Keratinocyte (primary cell): ENCODE measurements at regions not wholly inside any gene's neighbourhood (a gene's known extent, or its start where the extent isn't known, plus 50 kb on each side); places are given as distances from the start of the nearest gene placed in this dataset.

Source experiments
- DNase-seq: peaks from one replicate; pipeline ENCODE4 v3.0.0-alpha.2; 2011; ENCODE audit warnings: low read depth, missing footprints, low spot score
- FAIRE-seq: peaks from 2 replicates; lab custom pipeline; 2011; peaks lifted over from hg19 to GRCh38; lab: Jason Lieb, UNC
- H2AFZ ChIP-seq: 2 replicates; pipeline ENCODE4 v1.6.0; 2012; ENCODE audit warnings: low read length, control low read depth, inconsistent platforms; ENCODE audit not compliant: control insufficient read depth
- H3K27ac ChIP-seq: 2 replicates; pipeline ENCODE4 v1.5.1; 2011; ENCODE audit warnings: low read length; ENCODE audit not compliant: control insufficient read depth, insufficient read depth
- H3K27me3 ChIP-seq: 3 replicates; pipeline ENCODE4 v1.6.0; 2011; ENCODE audit warnings: low read length; ENCODE audit not compliant: control insufficient read depth, insufficient read depth; ENCODE audit errors: extremely low read depth
- H3K36me3 ChIP-seq, 2 experiments: 2 replicates in 1 of 2; 3 replicates in 1 of 2; pipeline ENCODE4 v1.5.1; 2011; ENCODE audit warnings: low read length in 2 of 2, mild to moderate bottlenecking in 1 of 2; ENCODE audit not compliant: control insufficient read depth in 2 of 2, insufficient read depth in 2 of 2; ENCODE audit errors: extremely low read depth in 1 of 2
- H3K4me1 ChIP-seq: 3 replicates; pipeline ENCODE4 v1.5.1; 2011; ENCODE audit warnings: low read length; ENCODE audit not compliant: control insufficient read depth, insufficient read depth; ENCODE audit errors: extremely low read depth
- H3K4me2 ChIP-seq: 3 replicates; pipeline ENCODE4 v1.6.0; 2011; ENCODE audit warnings: low read depth, low read length; ENCODE audit not compliant: control insufficient read depth, insufficient read depth; ENCODE audit errors: extremely low read depth
- H3K4me3 ChIP-seq, 3 experiments: fragments of 200-600 bp in 1 of 3; sonication (generic) in 1 of 3; 2 replicates in 2 of 3; 3 replicates in 1 of 3; pipeline ENCODE4 v1.5.1; 2011 to 2016; ENCODE audit warnings: low read length in 3 of 3, mild to moderate bottlenecking in 3 of 3, control low read depth in 2 of 3, inconsistent platforms in 1 of 3, low read depth in 1 of 3, mixed read lengths in 1 of 3, mixed run types in 1 of 3, moderate library complexity in 1 of 3; ENCODE audit not compliant: control insufficient read depth in 2 of 3, insufficient read depth in 2 of 3; ENCODE audit errors: extremely low read depth in 1 of 3
- H3K79me2 ChIP-seq: 2 replicates; pipeline ENCODE4 v1.6.0; 2012; ENCODE audit warnings: low read length; ENCODE audit not compliant: control insufficient read depth, insufficient read depth
- H3K9ac ChIP-seq: 3 replicates; pipeline ENCODE4 v1.6.0; 2011; ENCODE audit warnings: low read length; ENCODE audit not compliant: control insufficient read depth, insufficient read depth; ENCODE audit errors: extremely low read depth
- H3K9me1 ChIP-seq: 3 replicates; pipeline ENCODE4 v1.6.0; 2011; ENCODE audit warnings: low read length; ENCODE audit not compliant: control insufficient read depth, insufficient read depth; ENCODE audit errors: extremely low read depth
- H3K9me3 ChIP-seq: 2 replicates; pipeline ENCODE4 v1.5.1; 2012; ENCODE audit warnings: low read depth, low read length; ENCODE audit not compliant: control insufficient read depth
- H4K20me1 ChIP-seq: 3 replicates; pipeline ENCODE4 v1.6.0; 2011; ENCODE audit warnings: low read length; ENCODE audit not compliant: control insufficient read depth, insufficient read depth; ENCODE audit errors: extremely low read depth
- CTCF ChIP-seq, 3 experiments: IDR thresholded peaks in 1 of 3; conservative IDR thresholded peaks in 1 of 3; optimal IDR thresholded peaks in 1 of 3; 2 replicates in 2 of 3; 3 replicates in 1 of 3; pipeline versions ENCODE3 to v1.5.1; 2011; ENCODE audit warnings: low read length in 3 of 3, mild to moderate bottlenecking in 3 of 3, moderate library complexity in 2 of 3, control low read depth in 1 of 3, inconsistent platforms in 1 of 3; ENCODE audit not compliant: insufficient read depth in 2 of 3; ENCODE audit errors: extremely low read depth in 1 of 3
- EZH2 ChIP-seq: IDR thresholded peaks from one replicate; pipeline ENCODE4 v1.6.1; 2012; ENCODE audit warnings: inconsistent platforms, mild to moderate bottlenecking, low read length, moderate library complexity
- dilution Hi-C: fragments of 300-500 bp; cut with MboI; formaldehyde crosslinking; loops from one replicate; pipeline ENCODE4 v1.7.0; 2020; ENCODE audit warnings: low sequenced_read_pairs; ENCODE audit not compliant: extremely low pct_ligation_motif_present

DNA sequence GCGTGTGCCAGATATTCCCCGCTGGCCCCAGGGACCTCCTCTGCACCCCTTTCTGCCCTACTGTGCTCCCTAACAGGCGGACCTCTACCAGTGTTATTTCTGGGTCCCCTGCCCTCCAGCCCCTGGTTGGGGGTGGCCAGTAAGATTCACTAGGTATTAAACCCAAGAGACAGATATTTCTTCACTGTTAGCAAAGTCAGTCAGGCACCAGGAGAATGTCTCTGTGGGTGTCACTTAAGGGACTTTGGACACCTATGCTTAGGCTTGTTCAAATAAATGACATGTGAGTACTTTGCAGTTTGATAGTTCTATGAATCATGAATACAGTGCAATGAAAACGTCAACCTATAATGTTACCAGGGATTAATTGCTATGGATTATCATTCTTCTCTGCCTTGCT is 234.3 kb upstream of the IGFBP3 start:
- TF ChIP-seq CTCF (optimal IDR thresholded peaks at IDR 0.05 in 1 of 3, IDR thresholded peaks at IDR 0.05 in 1 of 3, conservative IDR thresholded peaks at IDR 0.05 in 1 of 3; ENCODE audit: extremely low read depth in 1 of 3, insufficient read depth in 2 of 3, low read length in 3 of 3) (no peak), EZH2 (no peak)
- Histone ChIP-seq H3K4me2 (no peak overlapping the region), H3K9me1 (no peaks in the 10 kb centered on the region), H2AFZ (no peak overlapping the region), H3K4me1 (peaks cover 15% of the 10 kb centered on the region), H4K20me1 (no peaks in the 10 kb centered on the region), H3K27ac (no peak overlapping the region), H3K36me3 (no peaks in the 10 kb centered on the region), H3K9me3 (no peaks in the 10 kb centered on the region), H3K27me3 (no peaks in the 10 kb centered on the region), H3K79me2 (no peaks in the 10 kb centered on the region), H3K4me3 (no peak overlapping the region), H3K9ac (no peak overlapping the region)
- DNase-seq (no peak), FAIRE-seq (peak; percentile 17)
- dilution Hi-C loops = no loop called here

DNA sequence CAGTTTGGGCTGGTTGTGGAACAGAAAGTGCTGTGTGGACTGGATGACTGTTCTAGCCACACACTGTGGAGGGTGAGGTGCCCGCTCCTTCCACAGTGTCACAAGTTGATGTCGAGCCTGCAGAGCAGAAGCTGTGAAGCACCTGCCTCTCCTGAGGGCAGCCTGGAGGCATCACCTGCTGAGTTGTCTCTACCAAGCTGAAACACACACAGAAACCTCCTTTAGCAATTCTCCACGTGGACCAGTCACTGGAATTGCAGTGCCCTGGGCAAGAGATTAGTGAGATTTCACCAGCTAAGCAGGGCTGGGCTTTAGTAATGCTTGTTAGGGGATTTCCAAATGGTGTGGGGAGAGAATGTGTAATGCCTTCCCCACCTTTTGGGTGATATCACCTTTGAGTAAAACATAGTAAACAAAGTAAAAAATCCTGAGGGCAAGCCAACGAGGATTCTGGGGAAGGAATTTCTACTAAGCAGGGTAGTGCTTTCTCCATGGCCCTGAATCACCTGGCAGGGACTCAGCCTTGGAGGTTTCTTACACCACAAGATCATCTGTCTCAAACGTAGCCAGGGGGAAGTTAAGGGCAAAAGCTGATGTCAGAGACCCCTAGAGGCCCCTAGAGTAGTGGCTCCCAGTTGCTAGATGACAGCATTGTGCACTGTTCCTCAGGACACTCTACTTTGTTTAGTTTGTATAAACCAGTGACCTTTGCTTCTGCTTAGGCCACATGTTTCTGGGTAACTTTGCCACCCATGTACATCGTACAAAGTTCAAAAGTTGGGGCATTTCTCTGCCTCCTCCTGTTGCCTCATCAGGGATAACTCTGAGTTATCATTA is 233.1 kb upstream of the IGFBP3 start:
- Histone ChIP-seq H3K27ac (peak overlapping the region; percentile 68), H3K27me3 (no peaks in the 10 kb centered on the region), H3K79me2 (no peaks in the 10 kb centered on the region), H3K4me1 (peaks cover 9% of the 10 kb centered on the region), H3K4me3 (no peak overlapping the region), H3K9me3 (no peaks in the 10 kb centered on the region), H3K4me2 (no peak overlapping the region), H3K9me1 (no peaks in the 10 kb centered on the region), H3K9ac (no peak overlapping the region), H2AFZ (no peak overlapping the region), H3K36me3 (no peaks in the 10 kb centered on the region), H4K20me1 (no peaks in the 10 kb centered on the region)
- FAIRE-seq (peak; percentile 87), DNase-seq (peak; percentile 97)
- dilution Hi-C loops = no loop called here
- TF ChIP-seq CTCF (optimal IDR thresholded peaks at IDR 0.05 in 1 of 3, IDR thresholded peaks at IDR 0.05 in 1 of 3, conservative IDR thresholded peaks at IDR 0.05 in 1 of 3; ENCODE audit: extremely low read depth in 1 of 3, insufficient read depth in 2 of 3, low read length in 3 of 3) (no peak), EZH2 (no peak)
